ENCODE measurements at regions not wholly inside any gene's neighbourhood (a gene's known extent, or its start where the extent isn't known, plus 50 kb on each side); places are given as distances from the start of the nearest gene placed in this dataset.

DNA sequence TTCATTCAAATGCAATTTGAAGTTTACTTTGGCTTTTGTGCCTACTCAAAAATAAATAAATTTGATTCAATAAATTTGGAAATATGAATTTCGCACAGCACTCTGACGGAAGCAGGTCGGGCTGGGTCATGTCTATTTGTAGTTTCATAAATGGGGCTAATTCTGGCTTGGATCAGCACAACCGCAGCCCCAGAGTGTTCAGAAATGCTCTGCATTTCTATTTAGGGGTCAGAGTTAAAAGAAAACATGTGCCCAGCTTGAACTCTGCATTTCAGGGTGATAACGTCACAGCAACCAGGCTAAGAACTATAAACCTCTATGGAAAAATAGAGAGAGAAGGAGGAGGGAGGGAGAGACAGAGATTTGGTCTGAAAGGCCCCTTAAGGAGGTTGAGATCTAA is 480.9 kb upstream of the NOX3 start:
- TF ChIP-seq CTCF (IDR thresholded peaks at IDR 0.05): no peak
- no peak for TF ChIP-seq POLR2A (IDR thresholded peaks at IDR 0.05)
